ENCODE measurements at regions not wholly inside any gene's neighbourhood (a gene's known extent, or its start where the extent isn't known, plus 50 kb on each side); places are given as distances from the start of the nearest gene placed in this dataset.
"Not testable (repeated sequence)": the region's sequence is repeated elsewhere in the genome, so short reads cannot be mapped to it uniquely, and the experiment has no call there.

DNA sequence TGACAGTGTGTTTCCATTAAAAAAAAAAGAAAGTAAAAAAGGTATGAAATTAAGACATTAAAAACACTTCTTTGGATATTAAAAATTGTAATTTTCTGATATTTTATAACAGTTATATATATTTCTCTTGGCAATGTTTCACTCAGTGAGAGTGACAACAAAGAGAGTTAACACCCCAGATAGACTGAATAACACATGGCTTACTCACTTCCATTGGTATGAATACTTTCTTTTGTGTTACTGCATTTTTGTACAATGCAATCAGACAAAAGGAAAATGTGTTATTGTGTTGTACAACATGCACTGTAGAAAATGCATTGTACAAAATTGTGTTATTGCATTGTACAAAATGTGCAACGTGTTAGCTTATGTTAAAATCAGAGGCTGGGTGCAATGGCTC is 676.6 kb upstream of the AMELY start:
- DNase-seq (ENCODE audit: low read depth in 2 of 2), result not testable (repeated sequence)

DNA sequence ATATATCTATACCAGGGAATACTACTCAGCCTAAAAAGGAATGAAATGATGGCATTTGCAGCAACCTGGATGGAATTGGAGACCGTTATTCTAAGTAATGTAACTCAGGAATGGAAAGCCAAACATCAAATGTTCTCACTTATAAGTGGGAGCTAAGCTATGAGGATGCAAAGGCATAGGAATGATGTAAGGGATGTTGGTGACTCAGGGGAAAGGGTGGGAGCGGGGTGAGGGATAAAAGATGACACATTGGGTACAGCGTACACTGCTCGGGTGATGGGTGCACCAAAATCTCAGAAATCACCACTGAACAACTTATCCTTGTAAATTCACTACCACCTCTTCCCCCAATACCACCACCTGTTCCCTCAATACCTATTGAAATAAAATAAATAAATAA is 651.0 kb upstream of the AMELY start:
- DNase-seq (ENCODE audit: low read depth in 2 of 2), result no peak

DNA sequence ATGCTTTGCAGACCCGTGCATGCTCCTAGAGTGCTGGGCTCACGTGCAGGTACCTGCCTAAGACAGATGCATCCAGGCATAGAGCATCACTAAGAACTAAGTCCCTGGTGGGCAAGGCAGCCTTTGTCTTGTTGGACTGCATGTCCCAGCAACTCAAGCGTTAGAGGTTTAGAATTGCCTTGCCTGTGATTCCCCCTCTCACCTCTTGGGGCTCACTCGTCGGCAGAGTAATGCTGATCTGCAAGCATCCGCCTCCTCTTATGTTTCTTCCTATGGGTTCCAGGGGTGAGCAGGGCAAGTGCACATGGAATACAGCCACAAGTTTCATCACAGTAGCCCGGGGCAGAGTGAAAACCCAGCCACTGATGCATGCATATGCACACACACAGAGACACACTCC is 646.1 kb upstream of the AMELY start:
- DNase-seq (ENCODE audit: low read depth in 2 of 2), result peak in 1 of 2 donors; percentile 11

DNA sequence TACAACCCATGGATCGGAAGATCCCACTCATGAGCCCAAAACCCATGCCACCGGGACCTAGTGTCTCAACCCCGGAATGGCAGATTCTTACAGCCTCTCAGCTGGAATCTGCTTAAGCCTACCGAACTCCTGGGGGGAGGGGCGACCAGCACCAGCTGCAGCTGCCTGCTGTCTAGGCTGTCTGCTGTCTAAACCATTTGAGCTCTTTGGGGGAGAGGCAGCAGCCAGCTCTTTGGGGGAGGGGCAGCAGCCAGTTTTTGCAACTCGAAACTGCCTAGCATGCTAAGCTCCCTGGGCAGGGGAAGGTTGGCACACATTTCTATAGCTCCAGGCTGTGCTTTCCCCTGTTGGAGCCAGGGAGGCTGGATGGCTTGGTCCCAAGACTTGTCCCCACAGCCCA is 643.5 kb upstream of the AMELY start:
- no peak for DNase-seq (ENCODE audit: low read depth in 2 of 2)

DNA sequence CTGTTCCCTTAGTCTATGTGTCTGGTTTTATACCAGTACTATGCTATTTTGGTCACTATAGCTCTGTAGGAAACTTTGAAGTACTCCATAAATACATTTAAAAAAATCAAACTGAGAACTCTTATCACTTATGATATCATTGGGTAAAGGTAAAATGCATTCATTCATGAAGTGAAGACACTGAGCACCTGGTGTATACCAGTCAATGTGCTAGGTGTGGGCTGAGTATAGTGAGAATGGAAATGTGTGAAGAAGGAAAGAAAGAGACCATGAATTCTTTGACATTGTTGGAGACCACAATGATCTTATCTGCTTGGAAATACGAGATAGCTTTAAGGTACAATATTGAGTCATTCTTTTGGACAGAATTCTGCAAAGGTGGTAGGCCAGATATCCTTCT is 633.5 kb upstream of the AMELY start:
- no peak for DNase-seq (ENCODE audit: low read depth in 2 of 2)

DNA sequence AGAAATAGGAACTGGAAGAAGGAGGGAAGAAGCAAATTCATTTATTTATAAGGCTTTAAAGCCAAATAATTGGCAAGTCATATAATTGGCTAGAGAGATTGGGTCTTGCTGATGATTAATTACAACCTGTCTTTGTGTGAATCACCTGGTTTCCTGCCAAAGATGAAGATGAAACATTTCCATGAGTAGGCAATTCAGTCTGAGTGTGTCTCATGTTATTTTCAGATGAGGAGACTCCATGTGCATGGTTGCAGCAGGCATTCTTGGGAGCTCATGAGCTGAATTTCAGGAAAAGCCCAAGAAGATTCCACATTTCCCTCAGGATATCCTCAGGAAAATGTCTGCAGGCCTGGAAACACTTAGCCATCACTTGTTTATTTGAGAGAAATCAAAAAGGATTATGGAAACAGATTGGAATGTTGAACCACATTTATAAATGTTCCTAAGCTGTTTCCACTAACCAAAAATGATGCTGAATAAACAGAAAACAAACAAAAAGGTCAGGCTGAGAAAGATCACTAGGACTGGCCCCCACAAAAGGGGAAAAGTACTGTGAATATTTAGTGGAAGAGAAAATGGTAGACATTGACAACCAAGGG is 632.7 kb upstream of the AMELY start:
- peak in 1 of 2 donors; percentile 70 for DNase-seq (ENCODE audit: low read depth in 2 of 2)

DNA sequence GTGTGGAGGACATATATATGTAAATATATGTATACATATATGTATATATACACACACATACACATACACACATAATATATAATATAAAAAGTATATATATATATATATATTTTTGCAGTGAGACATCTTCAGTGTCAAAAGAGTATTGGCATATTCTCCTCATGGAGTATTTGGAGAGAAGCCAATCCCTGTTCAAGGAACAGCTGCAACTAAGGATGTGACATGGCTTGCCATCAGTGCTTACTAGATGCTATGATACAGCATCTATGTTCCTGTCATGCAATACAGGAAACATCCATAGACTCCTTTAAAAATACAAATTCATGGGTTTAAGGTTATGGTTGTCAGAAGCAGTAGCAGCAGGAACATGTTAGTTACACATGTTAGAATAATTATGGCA is 632.0 kb upstream of the AMELY start:
- DNase-seq (ENCODE audit: low read depth in 2 of 2), result peak in 1 of 2 donors; percentile 31

DNA sequence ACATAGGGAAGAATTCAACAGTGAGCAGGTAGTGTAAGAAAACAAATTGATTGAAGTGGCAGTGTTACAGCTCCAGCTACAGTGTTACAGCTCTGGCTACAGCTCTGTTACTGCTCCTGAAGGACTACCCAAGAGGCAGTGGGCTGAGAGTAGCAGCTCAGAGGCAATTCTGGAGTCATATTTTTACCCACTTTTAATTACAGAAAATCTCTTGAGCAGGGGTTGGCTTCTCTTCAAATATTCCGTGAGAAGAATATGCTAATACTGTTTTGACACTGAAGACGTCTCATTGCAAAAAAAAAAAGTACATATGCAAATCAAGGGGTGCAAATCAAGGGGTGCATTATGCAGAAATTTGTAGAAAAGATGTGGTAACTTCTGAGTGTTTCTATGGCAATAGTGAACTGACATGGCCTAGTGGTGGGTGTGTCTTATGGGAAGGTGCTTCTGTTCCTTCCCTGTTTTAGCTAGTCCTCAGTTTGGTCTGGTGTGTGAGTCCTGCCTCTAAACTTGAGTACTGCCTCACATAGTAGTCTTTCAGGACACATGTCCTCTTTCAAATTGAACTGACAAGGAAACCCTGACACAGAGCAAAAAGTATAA is 630.8 kb upstream of the AMELY start:
- no peak for DNase-seq (ENCODE audit: low read depth in 2 of 2)

DNA sequence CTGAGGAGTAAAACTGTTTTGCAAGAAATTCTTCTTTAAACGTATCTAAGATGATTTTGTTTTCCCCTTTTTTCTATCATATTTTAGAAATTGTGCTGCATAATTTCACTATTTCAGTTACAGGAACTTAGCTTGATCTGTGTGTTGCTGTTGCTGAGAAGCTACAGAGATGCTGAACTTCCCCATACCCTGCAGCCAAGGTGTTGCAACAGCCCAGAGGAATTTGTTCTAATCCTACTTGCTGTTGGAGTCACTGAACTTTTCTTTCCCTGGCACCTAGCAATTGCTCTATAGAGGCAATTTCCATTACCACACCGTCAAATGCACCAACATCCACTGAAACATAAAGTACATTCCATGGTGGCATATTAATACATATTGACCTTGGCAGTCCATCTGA is 617.8 kb upstream of the AMELY start:
- DNase-seq (ENCODE audit: low read depth in 2 of 2), result no peak

DNA sequence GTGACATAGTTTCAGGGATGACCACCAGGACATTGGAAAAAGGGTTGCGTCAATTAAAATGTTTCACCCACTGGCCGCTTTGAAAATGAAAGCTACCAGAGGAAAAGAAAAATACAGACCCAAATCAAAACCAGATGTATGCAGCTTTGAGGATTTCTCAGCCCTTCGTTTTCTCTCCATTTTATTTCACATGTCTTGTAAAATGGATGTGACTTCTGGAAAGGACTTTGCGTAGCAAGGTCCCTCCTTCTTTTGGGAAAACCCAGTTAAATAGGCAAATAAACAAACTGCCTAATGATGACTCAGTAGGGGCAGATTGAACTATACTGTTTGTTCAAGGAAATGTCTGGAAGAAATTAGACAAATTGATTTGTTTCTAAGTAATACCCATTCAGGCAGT is 616.0 kb upstream of the AMELY start:
- peak in 1 of 2 donors; percentile 32 for DNase-seq (ENCODE audit: low read depth in 2 of 2)

DNA sequence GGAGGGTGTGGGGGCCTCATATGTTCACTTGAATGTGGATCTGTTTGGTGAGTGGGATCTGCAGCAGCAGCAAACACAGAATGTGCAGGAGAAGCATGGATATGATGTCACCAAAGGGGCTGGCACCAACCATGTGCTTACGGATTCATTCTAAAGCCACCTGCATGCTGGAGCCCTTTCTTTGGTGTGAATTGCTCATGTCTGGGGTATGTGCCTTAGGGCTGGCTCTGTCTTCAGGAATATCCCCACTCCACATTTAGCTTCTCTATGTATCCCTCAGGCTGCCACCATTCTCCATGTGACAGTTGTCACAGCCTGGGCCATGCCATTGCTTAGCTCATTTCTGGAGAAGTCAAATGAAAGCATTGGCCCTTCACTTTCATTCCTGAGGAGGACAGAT is 606.8 kb upstream of the AMELY start:
- no peak for DNase-seq (ENCODE audit: low read depth in 2 of 2)

DNA sequence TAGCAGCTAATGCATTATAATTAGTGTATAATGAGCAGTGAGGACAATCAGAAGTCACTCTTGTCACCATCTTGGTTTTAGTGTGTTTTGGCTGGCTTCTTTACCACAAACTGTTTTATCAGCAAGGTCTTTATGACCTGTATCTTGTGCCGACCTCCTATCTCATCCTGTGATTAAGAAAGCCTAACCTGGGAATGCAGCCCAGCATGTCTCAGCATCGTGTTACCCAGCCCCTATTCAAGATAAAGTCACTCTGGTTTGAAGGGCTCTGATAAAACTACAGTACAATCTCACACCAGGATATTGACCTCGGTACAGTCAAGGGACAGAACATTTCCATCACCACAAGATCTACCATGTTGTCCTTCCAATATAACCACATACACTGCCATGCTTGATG is 604.7 kb upstream of the AMELY start:
- DNase-seq (ENCODE audit: low read depth in 2 of 2), result no peak

DNA sequence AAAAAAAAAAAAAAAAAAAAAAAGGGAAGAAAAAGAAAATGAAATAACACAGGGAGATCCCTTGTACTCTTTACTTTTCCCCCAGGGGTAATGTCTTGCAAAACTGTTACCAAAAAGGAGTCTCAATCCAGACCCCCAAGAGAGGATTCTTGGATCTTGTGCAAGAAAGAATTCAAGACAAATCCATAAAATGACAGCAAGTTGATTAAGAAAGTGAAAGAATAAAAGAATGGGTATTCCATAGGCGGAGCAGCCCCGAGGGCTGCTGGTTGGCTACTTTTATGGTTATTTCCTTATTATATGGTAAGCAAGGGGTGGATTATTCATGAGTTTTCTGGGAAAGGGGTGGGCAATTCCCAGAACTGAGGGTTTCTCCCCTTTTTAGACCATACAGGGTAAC is 604.3 kb upstream of the AMELY start:
- DNase-seq (ENCODE audit: low read depth in 2 of 2), result no peak

DNA sequence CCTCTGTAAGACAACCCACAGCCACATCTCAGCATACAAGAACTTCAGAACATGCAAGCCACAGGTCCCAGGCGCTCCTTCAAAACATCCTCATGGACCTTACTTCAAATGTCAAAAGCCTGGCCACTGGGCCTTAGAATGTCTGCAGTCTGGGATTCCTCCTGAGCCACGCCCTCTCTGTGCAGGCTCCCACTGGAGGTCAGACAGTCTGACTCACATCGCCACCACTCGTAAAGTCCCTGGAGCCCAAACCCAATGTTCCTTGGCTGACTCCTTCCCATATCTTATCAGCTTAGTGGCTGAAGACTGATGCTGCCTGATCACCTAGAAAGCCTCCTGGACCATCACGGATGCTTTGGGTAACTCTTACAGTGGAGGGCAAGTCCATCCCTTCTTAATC is 591.3 kb upstream of the AMELY start:
- DNase-seq (ENCODE audit: low read depth in 2 of 2), result no peak

DNA sequence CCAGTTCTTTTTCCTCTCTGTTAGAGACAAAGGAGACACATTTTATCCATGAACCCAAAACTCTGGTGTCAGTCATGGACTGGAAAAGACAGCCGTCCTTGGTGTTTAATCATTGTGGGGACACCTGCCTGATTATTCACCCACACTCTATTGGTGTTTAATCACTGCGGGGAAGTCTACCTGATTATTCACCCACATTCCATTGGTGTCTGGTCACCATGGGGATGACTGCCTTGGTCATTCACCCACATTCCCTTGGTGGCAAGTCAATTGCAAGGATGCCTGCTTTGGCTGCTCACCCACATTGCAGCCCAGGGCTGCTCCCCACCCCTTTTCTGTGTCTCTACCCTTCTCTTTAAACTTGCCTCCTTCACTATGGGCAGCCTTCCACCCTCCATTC is 589.7 kb upstream of the AMELY start:
- no peak for DNase-seq (ENCODE audit: low read depth in 2 of 2)

DNA sequence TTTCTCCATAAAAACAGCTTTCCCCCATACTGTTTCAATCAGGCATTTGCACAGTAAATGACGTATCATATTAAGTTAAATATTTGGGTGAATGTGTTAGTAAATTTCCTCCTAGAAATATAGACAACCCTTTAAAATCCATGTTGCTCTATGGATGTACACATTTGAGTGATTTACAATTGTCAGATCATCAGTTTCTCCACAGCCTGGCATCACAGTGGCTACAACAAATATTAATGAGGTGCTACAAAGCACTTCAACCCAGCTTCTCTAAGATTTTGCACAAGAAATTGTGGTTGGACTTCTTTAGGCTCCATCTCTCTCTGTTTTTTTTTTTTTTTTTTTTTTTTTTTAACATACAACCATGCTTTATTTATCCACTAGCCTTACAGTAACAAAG is 584.4 kb upstream of the AMELY start:
- no peak for DNase-seq (ENCODE audit: low read depth in 2 of 2)

DNA sequence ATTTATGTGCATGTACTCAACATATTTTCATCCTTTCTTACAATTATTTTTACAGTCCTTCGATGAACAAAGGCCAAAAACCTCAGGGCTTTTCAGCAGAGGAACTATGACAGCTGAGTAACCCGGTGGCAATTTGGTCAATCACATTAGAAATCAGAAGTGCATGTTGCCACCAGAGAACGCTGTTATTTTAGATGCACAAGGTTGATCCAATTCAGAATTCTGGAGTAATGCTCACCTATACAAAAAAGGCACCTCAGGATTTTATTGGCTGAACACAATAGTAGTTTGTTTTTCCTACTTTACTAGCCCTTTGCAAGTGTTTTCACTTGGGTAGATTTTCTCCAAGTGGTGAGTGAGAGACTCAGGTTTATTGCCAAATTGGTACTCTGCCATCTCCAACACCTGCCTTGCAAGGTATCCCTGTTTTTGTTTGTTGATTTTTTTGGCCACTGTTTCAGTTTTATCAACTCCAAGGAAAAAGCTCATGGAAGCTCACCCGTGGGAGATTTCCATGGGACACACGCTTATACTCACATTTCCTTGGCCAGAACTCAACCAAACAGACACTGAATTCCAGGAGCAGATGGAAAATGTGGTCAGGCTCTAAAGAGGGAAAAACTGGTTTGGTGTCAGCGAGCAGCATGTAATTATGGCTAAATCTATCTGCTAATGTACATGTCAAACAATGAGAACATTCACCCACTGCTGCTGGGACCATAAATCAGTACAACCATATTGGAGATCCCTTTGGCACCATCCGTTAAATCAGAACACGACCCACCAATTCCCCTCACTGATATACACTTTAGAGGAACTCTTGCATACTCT is 573.1 kb upstream of the AMELY start:
- not testable (repeated sequence) for DNase-seq (ENCODE audit: low read depth in 2 of 2)

DNA sequence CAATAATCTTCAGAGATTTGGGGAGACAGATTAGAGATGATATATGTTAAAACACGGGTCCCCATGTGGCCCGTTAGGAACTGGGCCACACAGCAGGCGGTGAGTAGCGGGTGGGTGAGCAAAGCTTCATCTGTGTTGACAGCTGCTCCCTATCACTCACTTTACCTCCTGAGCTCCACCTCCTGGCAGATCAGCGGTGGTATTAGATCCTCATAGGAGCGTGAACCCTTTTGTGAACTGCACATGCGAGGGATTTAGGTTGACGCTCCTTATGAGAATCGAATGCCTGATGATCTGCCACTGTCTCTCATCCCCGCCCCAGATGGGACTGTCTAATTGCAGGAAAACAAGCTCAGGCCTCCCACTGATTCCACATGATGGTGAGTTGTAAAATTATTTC is 560.4 kb upstream of the AMELY start:
- no peak for DNase-seq (ENCODE audit: low read depth in 2 of 2)

DNA sequence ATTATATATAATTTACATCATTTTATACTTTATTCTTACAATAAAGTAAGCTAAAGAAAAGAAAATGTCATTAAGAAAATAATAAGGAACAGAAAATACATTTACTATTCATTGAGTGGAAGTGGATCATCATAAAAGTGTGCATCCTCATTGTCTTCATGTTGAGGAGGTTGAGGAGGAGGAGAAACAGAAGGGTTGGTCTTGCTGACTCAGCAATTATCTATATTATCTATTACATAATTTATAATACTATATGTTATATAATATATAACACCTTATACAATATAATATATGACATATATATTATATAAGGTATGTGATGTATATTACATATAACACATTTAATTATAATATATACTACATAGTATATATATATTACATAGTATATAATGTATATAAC is 558.5 kb upstream of the AMELY start:
- DNase-seq (ENCODE audit: low read depth in 2 of 2), result no peak

DNA sequence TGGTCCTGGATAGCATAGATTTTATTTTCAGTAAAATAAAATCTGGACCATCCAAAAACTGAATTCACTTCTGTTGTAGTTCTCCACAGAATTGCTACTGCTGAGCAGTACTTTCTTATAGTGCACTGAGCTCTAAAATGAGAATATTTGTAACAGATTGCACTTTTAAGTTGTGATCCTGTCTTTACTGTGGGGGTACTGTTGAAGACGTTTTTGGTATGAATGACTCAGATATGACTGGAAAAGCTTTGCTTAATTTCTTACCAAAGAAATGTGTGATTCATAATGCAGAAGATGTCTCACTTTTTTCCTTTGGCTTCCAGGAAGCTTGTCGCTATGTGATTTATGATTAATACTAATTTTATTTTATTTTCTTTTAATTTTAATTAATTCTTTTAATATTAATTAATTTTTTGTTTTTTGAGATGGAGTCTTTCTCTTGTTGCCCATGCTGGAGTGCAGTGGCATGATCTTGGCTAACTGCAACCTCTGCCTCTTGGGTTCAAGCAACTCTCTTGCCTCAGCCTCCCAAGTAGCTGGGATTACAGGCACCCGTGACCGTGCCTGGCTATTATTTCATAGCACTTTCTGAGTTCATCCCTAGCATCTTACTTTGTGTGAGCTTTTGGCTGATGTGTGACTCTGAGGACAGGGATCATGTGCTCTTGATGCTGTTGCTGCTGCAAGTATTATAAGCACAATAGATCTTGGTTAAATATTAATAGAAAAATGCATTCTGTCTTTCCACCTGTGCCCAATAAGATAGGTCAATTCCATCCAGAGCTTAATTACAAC is 557.6 kb upstream of the AMELY start:
- DNase-seq (ENCODE audit: low read depth in 2 of 2), result no peak

DNA sequence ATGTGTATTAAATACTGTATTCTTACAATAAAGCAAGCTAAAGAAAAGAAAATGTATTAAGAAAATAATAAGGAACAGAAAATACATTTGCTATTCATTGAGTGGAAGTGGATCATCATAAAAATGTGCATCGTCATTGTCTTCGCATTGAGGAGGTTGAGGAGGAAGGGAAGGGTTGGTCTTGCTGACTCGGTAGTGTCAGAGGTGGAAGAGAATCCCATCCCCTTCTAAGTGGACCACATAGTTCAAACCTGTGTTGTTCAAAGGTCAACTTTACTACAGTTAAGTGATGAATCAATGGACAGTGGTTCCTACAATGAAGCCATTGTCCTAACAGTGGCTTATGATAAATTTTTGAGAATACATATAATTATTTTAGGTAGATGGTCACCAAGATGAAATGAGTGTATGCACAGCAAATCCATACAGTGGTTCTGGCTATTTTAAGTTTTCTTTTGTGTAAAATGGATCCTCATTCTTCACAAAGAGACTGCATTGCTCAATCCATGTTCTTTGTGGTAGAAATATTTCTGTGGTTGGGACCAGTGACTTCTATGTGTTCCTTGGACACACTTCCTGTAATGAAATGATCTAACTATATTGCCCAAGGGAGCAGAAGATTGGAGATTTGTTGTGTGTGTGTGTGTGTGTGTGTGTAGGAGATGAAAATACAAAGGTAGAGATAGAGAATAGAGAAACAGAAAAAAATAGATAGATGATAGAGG is 556.4 kb upstream of the AMELY start:
- DNase-seq (ENCODE audit: low read depth in 2 of 2), result no peak
